ENCODE measurements at regions not wholly inside any gene's neighbourhood (a gene's known extent, or its start where the extent isn't known, plus 50 kb on each side); places are given as distances from the start of the nearest gene placed in this dataset.
"Not testable (repeated sequence)": the region's sequence is repeated elsewhere in the genome, so short reads cannot be mapped to it uniquely, and the experiment has no call there.

- DNase-seq, result no peak
Observed at GRCh38 chrX:2640436-2641150, 50.5 kb upstream of the CD99 start.

GRCh38 chrX:2638279-2638678 lies 52.8 kb upstream of the CD99 start:
- DNase-seq, result no peak

DNA sequence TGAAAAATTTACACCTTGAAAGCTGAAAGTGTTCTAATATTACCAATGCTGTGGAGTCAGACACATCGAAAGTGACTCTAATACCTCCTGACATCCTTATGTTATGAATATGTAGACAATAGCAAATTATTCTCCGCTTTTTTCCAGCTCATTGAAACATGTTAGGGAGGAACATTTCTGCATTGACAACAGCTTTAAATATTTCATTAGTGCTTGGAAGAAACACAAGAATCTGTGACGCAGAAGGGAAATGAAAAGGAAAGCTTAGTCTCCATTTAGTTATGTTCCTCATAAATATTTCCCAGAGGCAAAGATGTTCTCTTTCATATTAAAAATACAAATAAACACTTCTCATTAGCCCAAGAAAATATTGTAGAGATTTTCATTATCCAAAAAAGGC lies 55.8 kb upstream of the CD99 start:
- DNase-seq, result no peak

DNA sequence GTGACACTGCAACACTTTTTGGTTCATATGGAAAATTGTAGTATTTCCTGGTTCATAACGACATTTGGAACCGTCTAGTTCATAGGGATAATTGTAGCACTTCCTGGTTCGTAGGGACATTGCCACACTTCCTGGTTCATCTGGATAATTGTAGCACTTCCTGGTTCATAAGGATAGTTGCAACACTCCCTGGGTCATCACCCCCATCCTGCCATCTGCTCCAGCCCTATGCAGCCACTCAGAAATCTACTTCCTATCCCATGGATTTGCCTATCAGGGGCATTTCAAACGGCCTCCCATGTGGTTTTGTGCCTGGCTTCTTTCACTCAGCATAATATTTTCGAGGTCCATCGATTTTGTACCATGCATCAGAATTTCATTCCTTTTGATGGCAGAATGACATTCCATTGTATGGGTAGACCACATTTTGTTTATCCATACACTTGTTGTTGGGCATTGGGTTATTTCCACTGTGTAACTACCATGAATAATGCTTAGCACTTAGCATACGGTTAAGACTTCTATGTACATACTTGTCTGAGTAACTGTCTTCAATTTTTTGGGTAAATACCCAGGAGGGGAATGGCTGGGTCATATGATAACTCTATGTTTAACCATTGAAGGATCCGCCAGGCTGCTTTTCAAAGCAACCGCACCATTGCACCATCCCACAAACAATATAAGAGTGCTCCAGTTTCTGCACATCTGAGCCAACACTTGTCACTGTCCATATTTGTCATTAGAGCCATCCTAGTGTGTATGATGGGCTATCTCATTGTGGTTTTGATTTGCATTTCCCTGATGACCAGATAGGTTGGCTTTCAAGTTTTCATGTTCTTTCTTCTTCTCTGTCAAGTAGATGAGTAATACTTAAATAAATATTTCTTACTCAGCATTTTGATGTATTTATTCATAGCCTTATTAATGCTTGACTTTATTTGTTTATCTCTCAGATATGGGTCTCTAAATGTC lies 58.3 kb upstream of the CD99 start:
- no peak for DNase-seq

DNA sequence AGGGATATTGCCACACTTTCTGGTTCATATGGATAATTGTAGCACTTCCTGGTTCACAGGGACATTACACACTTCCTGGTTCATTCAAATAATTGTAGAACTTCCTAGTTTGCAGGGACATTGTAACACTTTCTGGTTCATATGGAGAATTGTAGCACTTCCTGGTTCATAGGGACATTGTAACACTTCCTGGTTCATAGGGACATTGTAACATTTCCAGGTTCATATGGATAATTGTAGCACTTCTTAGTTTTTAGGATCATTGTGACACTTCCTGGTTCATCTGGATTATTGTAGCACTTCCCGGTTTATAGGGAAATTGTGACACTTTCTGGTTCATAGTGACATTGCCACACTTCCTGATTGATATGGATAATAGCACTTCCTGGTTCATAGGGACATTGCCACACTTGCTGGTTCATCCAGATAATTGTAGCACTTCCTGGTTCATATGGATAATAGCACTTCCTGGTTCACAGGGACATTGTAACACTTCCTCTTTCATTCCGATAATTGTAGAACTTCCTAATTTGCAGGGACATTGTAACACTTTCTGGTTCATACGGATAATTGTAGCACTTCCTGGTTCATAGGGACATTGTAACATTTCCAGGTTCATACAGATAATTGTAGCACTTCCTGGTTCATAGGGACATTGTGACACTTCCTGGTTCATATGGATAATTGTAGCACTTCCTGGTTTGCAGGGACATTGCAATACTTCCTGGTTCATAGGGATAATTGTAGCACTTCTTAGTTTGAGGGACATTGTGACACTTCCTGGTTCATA lies 59.2 kb upstream of the CD99 start:
- DNase-seq, result no peak

DNA sequence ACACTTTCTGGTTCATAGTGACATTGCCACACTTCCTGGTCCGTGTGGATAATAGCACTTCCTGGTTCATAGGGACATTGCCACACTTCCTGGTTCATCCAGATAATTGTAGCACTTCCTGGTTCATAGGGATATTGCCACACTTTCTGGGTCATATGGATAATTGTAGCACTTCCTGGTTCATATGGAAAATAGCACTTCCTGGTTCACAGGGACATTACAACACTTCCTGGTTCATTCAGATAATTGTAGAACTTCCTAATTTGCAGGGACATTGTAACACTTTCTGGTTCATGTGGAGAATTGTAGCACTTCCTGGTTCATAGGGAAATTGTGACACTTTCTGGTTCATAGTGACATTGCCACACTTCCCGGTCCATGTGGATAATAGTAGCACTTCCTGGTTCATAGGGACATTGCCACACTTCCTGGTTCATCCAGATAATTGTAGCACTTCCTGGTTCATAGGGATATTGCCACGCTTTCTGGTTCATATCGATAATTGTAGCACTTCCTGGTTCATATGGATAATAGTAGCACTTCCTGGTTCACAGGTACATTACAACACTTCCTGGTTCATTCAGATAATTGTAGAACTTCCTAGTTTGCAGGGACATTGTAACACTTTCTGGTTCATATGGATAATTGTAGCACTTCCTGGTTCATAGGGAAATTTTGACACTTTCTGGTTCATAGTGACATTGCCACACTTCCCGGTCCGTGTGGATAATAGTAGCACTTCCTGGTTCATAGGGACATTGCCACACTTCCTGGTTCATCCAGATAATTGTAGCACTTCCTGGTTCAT lies 60.0 kb upstream of the CD99 start:
- DNase-seq, result not testable (repeated sequence)

DNA sequence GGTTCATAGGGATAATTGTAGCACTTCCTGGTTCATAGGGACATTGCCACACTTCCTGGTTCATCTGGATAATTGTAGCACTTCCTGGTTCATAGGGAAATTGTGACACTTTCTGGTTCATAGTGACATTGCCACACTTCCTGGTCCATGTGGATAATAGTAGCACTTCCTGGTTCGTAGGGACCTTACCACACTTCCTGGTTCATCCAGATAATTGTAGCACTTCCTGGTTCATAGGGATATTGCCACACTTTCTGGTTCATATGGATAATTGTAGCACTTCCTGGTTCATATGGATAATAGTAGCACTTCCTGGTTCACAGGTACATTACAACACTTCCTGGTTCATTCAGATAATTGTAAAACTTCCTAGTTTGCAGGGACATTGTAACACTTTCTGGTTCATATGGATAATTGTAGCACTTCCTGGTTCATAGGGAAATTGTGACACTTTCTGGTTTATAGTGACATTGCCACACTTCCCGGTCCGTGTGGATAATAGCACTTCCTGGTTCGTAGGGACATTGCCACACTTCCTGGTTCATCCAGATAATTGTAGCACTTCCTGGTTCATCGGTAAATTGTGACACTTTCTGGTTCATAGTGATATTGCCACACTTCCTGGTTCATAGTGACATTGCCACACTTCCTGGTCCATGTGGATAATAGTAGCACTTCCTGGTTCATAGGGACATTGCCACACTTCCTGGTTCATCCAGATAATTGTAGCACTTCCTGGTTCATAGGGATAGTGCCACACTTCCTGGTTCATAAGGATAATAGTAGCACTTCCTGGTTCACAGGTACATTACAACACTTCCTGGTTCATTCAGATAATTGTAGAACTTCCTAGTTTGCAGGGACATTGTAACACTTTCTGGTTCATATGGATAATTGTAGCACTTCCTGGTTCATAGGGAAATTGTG lies 60.8 kb upstream of the CD99 start:
- not testable (repeated sequence) for DNase-seq

DNA sequence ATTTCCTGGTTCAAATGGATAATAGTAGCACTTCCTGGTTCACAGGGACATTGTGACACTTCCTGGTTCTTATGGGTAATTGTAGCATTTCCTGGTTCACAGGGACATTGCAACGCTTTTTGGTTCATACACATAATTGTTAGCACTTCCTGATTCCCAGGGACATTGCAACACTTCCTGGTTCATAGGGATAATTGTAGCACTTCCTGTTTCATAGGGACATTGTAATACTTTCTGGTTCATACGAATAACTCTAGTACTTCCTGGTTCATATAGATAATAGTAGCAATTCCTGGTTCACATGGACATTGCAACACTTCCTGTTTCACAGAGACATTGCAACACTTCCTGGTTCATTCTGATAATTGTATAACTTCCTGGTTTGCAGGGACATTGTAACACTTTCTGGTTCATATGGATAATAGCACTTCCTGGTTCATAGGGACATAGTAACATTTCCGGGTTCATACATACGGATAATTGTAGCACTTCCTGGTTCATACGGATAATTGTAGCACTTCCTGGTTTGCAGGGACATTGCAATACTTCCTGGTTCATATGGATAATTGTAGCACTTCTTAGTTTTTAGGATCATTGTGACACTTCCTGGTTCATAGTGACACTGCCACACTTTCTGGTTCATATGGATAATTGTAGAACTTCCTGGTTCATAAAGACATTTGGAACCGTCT lies 61.6 kb upstream of the CD99 start:
- no peak for DNase-seq

GRCh38 chrX:2628751-2629315 lies 62.3 kb upstream of the CD99 start:
- DNase-seq, result no peak

DNA sequence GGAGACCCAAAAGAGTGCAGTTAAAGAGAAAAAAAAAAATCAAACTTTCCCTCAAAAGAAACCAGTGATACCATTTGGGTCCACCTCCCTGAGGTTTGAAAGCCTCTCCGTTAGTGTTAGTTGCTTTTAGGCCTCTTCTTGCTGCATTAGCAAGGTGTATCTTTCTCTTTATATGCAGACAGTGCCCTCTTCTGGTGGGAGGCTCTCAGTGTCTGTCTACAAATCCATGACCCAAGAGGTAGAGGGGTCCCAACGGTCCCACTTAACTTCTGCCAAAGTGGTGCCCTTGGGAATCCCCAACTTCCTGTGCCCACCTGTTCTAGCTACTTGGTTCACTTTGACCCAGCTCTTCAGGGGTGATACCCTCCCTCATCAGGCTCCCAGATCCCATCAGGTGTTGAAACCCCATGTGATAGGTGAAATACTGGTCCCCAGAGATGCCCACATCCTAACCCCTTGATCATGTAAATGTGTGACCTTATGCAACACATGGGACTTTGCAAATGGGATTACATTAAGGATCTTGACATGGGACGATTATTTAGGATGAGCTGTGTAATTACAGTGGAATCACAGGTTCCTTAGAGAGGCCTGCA lies 63.7 kb upstream of the CD99 start:
- DNase-seq, result no peak

- DNase-seq, result no peak
Observed at GRCh38 chrX:2626750-2627149, 64.3 kb upstream of the CD99 start.

GRCh38 chrX:2620576-2620975 lies 70.5 kb upstream of the CD99 start:
- no peak for DNase-seq

DNA sequence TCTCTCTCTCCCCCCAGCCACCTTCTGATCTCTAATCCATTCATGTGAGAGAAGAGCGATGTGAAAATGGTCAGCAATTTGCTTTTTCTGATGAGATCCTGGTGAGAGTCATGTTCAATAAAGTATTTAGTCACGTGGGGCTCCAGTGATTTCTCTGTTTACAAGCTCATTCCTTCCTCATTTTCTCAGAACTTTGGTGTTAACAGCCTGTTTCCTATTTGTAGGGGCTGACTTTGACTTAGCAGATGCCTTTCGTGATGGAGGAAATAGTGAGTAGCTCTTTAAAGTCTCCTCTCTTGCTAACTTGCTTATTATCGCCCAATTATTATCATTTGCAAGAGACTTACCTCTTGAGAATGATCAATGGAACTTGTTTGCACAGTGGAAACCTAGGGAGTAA lies 72.6 kb upstream of the CD99 start:
- DNase-seq, result no peak

DNA sequence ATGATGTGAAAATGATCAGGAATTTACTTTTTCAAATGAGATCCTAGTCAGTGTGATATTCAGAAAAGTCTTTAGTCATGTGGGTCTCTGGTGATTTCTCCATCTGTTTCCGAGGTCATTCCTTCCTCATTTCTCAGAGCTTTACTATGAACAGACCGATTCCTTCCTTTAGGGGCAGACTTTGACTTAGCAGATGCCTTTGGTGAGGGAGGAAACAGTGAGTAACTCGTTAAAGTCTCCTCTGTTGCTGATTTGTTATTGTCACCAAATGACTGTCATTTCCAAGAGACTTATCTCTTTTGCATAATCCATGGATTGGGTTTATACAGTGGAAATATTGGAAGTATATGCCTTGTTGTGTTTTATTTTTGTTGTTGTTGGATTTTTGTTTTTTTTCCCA lies 76.2 kb upstream of the CD99 start:
- DNase-seq, result no peak

- DNase-seq, result no peak
Observed at GRCh38 chrX:2610246-2611170, 80.6 kb upstream of the CD99 start.

DNA sequence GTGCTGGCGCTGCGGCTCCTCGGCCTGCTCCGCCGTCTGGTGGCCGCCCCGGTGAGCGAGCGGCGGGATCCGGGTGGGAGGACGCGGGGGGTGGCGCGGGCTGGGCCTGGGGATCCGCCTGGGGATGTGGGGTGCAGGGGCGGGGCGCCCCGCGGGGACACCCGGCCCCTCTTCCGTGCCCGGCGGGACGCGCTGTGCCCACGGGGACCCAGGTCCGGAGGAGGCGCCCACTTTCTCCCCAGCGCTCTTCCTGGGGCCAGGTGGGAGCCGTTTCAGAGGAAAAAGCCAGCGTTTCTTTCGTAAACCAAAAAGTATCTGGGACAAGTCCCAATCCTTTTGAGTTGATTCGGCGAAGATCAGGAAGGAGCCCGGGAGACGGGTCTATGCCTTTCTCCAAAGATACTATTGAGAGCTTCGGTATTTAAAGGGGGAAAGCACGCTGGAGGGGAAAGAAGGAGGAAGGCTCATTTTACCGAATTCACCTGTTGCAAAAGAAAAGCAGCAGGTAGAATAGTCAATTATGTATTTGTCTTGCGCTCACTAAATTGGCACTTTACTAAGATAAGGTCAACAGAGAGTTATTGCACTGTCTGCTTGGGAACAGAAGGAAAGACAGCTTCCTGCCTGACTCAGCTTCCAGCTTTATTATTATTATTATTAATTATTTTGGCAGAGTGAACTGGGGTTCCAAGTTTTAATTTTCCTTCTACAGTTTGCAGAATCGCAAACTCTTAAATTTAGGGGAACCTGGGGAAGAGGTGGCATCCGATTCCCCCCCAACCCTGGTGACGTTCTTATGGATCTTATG lies 81.5 kb upstream of the CD99 start:
- DNase-seq, result no peak

GRCh38 chrX:2608638-2609430 lies 82.3 kb upstream of the CD99 start:
- no peak for DNase-seq

Data from NCI-H2171 (cell line).